NCI-H2081 treated with DMSO at 0.1 percent for 48 hours (cell line): ENCODE measurements at regions not wholly inside any gene's neighbourhood (a gene's known extent, or its start where the extent isn't known, plus 50 kb on each side); places are given as distances from the start of the nearest gene placed in this dataset.

ENCODE experiments used
- DNase-seq: peaks from one replicate; lab custom pipeline; 2025; lab: John Stamatoyannopoulos, UW

- no peak for DNase-seq
These were observed 726.0 kb upstream of the RAB6C start for GRCh38 chr2:129253461-129253812.

- no peak for DNase-seq
These were observed 724.7 kb upstream of the RAB6C start for GRCh38 chr2:129254718-129255117.

GRCh38 chr2:129255610-129256313 is 723.7 kb upstream of the RAB6C start:
- DNase-seq: no peak

- DNase-seq: no peak
These were observed 722.8 kb upstream of the RAB6C start for GRCh38 chr2:129256642-129257041.

GRCh38 chr2:129262934-129263333 is 716.5 kb upstream of the RAB6C start:
- no peak for DNase-seq

- DNase-seq: no peak
These were observed 715.5 kb upstream of the RAB6C start for GRCh38 chr2:129263939-129264338.

- no peak for DNase-seq
These were observed 711.9 kb upstream of the RAB6C start for GRCh38 chr2:129267559-129267958.

- DNase-seq: no peak
These were observed 706.0 kb upstream of the RAB6C start for GRCh38 chr2:129273266-129274037.

GRCh38 chr2:129274038-129274415 is 705.4 kb upstream of the RAB6C start:
- no peak for DNase-seq

GRCh38 chr2:129274918-129275317 is 704.5 kb upstream of the RAB6C start:
- DNase-seq: no peak

GRCh38 chr2:129275706-129276105 is 703.8 kb upstream of the RAB6C start:
- DNase-seq: no peak

GRCh38 chr2:129276978-129277584 is 702.4 kb upstream of the RAB6C start:
- no peak for DNase-seq

GRCh38 chr2:129277585-129277981 is 701.9 kb upstream of the RAB6C start:
- no peak for DNase-seq

GRCh38 chr2:129281791-129282530 is 697.5 kb upstream of the RAB6C start:
- no peak for DNase-seq

- no peak for DNase-seq
These were observed 694.5 kb upstream of the RAB6C start for GRCh38 chr2:129285012-129285411.

GRCh38 chr2:129293326-129293725 is 686.1 kb upstream of the RAB6C start:
- DNase-seq: no peak

GRCh38 chr2:129296396-129296795 is 683.1 kb upstream of the RAB6C start:
- DNase-seq: no peak

- DNase-seq: no peak
These were observed 682.7 kb upstream of the RAB6C start for GRCh38 chr2:129296806-129297205.

GRCh38 chr2:129297430-129297829 is 682.0 kb upstream of the RAB6C start:
- no peak for DNase-seq

GRCh38 chr2:129299338-129299737 is 680.1 kb upstream of the RAB6C start:
- DNase-seq: no peak

GRCh38 chr2:129299756-129300155 is 679.7 kb upstream of the RAB6C start:
- DNase-seq: no peak

GRCh38 chr2:129300456-129300855 is 679.0 kb upstream of the RAB6C start:
- no peak for DNase-seq
